HG03520 (cell line): ENCODE measurements at regions not wholly inside any gene's neighbourhood (a gene's known extent, or its start where the extent isn't known, plus 50 kb on each side); places are given as distances from the start of the nearest gene placed in this dataset.

Experiments
- ATAC-seq: cut with Tn5 transposase; IDR thresholded peaks from one replicate; pipeline ENCODE4 v1.9.1; 2021; ENCODE audit warnings: mild to moderate bottlenecking, moderate library complexity; ENCODE audit not compliant: unreplicated experiment

DNA sequence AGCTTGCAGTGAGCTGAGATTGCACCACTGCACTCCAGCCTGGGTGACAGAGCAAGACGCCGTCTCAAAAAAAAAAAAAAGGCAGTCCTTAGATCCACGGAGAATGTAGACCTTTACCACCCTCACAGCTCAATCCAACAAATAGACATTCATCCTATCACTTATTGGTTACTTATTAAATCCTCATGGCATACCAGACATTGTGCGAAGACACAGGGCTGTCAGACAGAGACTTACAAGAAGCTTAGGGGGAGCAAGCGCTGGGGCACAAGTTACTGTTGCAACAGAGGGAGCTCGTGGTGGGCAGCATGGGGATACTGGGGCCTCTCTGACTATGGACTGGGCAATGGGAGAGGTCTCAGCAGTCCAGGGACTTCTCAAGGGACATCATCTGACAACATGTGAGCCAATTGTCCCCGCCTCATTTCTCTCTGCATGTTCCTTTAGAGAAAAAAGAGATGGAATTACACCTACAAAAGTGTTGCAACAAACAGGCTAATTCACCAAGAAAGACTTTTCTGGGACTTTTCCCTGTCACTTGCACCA lies 82.8 kb upstream of the TNS3 start:
- no peak for ATAC-seq

DNA sequence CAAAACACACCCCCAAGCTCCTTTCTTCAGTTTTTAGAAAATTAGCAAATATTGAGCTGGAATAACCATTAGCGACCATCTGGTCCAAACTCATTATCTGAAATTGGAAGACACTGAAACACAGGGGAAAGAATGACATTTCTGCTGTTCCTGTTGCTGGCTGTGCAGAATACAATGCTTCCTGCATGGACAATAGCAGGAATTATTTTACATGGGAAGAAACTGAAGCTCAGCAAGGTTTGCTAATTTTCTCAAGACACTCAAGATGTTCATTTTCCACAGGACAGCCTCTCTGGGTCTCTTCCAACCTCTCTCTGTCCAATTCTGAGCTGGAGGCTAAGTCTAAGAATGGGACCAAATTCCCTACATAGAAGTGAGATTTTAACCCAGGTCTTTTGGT lies 81.9 kb upstream of the TNS3 start:
- ATAC-seq = no peak

DNA sequence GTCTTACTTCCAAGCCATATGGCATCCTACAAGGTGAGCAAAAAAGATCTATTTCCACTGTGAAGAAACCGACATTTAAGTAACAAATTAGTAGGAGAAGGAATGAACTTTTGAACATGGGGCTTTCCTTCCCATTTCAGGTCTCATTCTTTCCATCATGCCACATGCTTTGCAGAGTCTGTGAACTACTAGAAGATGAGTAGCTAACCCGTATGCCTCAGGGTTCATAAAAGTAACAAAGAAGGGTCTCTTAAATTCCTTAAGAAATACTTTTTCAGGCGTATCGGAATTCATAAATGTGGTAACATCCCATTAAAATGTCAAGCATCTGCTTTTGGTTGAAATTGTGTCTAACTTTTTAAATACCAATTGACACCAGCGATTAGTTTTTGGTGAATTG lies 81.3 kb upstream of the TNS3 start:
- no peak for ATAC-seq

DNA sequence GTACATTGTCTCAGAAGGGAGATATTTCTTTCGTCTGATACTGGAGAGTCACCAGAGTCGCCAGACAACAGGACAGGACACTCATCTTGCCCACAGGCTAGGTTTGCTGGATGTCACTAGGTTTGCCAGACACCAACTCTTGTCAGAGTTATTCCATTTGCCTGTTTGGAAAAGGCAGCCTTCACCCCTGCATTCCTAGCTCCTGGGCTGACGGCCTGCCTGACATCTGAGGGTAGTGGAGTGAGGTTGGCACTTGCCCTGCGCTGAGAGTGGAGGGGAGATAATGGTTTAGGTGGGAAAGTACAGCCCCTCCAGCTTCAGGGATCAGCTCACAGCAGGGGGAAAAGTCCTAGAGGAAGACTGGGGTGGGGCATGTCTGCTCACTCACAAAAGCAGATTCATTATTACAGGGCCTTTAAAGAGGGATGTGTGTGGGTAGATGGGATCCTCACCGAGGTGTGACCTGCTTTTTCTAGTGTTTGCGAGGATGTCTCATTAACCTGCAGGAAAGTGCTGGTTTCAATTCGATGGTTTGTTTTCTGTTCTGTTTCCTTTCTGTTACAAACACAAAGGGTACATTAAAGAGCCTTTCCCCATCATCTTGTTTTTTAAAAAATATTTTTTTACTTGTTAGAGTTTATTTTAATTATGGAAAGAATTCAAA lies 79.3 kb upstream of the TNS3 start:
- ATAC-seq = peak; percentile 75

DNA sequence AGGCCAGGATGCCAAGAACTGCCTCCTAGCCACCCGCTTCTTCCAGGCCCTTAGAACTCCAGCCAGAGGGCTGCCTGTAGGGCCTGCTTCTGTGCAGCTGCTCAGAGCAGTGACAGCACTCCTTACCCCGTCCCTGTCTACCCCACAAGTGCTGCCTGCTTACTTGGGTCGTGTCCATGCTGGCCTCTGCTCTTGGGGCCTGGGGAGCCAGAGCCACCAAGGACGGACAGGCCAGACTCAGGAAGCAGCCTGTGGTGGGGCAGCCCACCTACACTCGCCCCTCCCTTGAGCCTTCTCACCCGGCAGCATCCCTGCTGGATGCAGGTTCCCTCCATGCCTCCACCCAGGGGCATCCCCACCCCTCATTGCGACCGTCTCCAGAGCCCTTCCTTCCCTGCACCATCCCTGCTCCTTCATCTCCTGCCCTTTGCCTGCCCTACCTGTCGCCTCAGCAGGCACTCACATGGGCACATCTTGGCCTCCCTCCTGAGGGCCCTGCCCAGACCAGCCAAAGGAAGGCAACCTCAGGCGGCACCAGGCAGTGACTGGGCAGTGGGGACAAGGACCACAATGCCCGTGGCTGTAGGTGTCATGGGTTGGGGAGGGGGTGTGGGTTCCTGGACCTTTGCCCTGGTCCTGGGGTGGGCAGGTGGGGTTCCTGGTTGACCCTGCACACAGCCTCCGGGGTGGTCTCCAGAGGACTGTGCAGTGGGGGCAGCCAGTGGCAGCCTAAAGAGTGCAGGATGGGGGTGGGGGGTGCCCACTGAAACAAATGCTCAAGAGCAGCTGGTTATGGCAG lies 78.0 kb upstream of the TNS3 start:
- ATAC-seq = no peak

DNA sequence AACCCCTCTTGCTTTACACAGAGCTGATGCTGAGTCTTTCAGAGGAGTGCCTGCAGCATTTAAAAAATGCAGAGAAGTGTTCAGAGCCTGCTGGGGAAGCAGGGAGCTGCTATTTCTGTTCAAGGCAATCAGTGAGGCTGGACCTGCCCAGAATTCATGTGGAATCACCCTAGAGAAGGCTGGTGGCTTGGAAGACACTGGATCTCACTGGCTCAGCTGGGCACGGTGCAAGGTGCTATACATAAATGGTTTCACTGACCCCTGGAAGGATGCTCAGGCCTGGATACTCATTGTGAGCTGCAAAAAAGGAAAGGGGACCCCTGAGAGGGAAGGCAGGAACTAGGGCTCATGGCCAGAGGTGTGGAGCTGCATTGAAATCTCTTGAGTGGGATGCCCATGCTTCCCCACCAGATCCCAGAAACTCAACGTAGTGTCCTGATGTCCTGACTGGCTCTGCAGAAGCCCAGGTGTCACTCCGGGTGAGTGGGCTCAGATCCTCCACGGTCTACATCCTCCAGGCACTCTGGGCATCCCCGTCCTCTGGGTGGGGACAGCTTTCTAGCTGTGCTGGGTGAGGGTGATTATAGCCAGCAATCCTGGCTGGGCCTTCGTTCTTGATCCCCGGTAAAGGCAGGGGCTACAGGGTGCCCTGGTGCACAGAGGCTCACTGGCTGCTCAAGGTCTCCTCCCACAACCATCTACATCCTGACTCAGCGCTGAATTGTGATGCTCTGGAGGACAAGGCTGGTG lies 77.2 kb upstream of the TNS3 start:
- ATAC-seq = no peak

DNA sequence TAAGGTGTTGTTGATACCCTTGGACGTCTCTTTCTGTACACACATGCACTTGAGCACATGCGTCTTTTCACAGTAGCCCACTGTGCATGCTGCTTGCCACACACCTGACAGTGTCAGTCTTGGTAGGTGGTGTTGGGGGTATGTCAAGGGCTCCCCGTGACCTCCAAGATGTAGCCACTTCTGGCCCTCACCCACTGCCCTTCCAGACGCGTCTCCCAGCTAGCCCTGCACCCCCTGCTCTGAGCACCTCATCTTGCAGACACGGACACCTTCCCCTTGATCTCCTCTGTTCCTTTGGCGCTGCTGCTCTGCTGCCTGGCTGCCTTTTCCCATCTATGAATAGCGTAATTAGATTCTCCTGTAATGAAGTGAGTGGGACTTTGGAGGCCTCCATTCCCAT lies 75.2 kb upstream of the TNS3 start:
- ATAC-seq = no peak

DNA sequence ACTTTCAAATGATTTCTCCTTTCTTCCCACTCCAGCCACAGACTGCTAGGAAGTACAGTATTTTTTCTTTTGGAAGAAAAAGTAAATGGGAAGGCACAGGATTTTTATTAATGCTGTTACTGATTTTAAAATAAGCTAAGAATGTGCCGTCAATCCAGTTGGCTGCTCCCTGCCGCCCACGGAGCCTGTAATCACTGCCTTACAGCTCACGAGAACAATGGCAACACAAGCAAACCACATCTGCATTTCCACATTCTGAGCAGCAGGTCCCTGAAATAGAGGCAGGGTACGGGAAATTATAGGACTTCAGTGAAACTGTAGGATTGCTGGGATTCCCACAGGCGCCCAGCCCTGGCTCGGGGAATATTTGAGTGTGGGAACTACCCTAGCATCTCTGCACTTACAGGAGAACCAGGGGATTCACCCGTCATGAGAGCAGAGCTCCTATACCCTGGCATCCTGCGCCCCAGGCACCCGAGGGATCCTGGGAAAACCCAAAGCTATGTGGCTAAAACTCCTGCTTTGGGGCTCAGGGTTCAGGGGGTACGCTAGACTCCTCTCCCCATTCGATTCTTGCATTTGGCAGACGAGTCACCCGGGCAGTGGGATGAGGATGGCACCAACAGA lies 72.9 kb upstream of the TNS3 start:
- no peak for ATAC-seq

DNA sequence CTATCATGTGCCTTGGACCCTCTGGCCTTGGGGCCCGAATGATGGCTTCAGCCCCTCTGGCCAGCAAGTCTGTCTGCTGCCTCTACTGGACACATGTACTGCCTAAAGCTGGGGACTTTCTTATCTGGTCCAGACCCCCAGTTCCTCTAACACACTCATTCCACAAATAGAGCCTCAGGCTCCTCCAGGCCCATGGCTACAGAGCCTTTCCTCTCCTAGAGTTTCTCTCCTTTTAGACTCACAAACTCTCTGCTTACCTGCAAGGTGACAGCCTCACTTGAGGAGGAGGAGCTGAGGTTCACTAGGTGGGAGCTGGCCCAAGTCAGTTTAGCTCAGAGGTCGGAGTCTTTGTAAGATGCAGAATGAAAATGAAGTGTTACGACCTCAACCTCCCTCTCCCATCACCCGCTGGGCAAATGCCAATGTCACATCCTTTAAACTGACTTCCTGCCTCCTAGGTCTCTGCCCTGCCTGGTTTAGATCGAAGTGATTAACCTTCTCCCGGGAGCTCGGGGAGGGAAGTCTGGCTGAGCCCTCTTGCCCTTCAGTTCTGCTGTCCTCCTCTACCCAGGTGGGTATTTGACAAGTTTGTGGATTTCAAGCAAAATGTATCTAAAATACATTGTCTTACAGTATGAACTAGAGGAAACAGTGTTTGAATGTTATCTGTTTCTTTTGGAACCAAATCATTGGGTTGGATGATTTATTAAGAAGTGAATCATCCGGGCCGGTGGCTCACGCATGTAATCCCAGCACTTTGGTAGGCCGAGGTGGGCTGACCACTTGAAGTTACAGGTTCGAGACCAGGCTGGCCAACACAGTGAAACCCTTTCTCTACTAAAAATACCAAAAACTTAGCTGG lies 71.9 kb upstream of the TNS3 start:
- ATAC-seq = no peak

DNA sequence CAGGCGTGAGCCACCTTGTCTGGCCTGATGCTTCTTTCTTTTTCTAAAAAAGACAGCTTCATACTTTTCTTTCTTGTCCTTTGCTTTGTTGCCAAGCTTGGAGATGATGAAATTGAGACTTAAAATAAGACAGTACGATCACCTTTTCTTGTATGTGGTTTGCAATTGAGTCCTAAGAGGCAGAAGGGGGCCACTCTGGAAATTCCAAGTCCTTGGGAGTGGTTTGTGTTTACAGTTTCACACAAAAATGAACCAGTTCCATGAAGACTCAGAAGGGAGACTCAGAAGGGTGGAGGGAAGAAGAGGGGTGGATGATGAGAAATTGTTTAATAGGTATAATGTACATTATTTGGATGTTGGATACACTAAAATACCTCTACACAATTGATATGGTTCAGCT lies 70.7 kb upstream of the TNS3 start:
- ATAC-seq = no peak

DNA sequence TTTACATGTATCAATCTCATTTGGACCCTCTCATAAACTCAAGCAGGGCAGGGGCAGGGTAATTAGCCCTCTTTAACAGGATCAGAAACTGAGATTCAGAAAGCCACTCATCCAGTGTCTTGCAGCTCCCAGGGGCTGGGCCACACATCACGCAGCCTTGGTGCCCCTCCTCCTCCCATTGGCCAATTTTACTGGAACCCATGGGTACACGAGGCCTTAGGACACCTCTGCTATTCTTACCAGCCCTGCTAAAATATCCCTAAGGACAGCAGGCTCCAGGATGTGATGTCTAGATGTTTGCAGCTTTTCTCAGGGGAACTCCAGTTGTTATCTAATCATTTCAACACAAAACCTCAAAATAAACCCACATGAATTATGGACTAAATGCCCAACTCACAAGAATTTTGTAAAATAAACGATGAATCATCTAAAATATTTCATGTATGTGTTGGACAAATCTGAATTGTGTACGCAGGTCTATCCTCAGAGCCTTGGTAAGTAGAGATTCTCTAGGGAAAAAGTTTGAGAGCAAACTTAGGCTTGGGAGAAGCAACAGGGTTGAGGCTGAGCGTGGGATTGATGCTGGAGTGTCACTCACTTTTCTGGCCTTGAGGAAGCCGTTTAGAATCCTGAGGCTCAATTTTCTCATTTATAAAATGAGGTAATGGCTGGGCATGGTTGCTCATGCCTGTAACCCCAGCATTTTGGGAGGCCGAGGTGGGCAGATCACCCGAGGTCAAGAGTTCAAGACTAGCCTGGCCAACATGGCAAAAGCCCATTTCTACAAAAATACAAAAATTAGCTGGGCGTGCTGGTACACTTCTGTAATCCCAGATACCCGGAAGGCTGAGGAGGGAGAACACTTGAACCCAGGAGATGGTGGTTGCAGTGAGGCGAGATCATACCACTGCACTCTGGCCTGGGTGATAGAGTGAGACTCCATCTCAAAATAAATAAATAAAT lies 69.7 kb upstream of the TNS3 start:
- no peak for ATAC-seq

DNA sequence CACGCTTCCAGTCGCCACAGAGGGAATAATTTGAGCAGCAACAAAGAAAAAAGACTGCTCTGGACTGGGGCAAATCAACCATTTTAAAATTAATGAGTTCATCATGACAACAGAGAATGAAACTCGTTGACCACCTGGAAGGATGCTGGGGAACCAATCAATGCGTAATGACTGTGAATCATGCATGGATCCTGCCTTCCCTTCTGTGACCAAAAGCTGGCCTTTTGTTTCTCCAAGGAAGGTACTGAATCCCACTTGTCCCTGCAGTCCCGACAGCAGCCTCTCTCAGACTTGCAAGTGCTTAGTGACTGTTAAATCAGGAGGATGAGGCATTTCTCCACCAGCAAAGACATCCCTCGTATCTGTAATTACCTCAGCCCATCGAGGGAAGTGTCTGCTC lies 68.0 kb upstream of the TNS3 start:
- ATAC-seq = no peak

DNA sequence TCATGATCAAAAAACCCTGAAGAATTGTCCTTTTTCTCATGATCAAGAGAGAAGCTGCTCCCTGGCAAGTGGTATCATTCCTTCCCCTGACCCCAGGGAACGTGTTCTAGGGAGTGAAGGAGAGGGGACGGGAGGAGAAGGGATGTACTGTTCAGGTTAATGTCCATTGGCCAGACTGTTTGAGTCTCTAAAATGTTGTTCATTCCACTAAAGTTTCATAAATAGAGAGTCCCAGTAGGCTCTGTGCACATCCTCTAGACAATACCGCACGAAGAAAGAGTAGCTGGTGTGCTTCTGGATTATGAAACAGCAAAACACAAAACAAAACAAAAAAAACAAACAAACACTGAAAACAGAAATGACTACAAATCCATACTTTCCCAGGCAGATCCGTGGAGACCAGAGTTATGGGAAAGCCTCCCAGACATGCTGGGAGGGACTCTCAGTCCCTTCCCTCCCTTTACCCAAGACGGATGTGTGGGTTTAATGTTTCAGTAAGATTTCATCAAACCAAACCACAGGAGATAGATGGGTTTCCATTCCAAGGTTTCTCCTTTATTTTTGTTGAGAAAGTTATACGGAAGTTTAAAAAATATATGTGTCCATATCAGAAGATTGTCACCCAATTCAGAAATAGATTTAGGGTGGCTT lies 66.5 kb upstream of the TNS3 start:
- no peak for ATAC-seq

DNA sequence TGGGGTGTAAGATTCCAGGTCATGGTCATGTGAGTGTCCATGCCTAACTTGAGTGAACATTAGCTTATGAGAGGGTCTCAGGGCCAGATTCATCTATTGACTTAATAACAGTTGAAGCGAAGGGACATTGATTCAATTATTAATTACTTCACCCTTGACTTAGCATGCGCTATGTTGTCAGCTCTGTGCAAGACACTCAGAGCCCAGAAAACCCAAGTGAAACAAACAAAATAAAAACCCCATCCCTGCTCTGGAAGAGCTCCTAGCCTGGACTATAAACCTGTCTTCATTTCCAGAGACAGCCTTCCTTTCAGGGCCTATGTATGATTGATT lies 66.0 kb upstream of the TNS3 start:
- ATAC-seq = no peak

DNA sequence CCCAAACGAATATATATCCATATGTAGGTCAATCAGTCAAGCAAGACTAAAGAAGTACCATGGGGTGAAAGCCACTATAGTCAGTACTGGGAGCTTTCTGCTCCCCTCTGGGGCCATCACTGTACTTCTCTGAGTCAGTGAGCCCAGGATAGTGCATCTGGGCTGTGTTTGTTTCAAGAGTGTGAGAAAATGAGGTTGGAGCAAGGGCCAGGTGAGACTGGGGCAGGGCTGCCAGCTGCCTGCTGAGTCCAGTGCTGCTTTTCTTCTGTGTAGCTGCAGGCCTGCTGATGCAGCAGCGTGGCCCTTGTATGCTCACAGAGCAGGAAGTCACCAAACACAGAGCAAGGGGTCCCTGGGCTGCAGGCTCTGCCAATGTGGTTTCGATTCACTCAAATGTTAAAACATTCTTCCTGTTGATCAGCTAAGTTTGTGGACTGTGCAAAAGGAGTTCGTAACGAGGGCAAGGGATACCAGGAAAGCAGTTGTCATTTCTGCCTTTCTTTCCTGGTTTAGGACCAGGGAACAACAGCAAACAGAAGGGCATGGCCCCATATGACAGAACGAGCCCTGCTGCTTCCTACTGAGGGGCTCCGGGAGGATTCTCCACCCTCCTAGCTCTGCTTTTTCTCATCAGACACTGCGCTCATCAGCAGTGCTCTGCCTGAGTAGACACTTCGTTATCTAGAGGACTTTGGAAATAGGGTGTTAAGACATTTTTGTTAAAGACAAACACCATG lies 65.4 kb upstream of the TNS3 start:
- ATAC-seq = peak; percentile 68

DNA sequence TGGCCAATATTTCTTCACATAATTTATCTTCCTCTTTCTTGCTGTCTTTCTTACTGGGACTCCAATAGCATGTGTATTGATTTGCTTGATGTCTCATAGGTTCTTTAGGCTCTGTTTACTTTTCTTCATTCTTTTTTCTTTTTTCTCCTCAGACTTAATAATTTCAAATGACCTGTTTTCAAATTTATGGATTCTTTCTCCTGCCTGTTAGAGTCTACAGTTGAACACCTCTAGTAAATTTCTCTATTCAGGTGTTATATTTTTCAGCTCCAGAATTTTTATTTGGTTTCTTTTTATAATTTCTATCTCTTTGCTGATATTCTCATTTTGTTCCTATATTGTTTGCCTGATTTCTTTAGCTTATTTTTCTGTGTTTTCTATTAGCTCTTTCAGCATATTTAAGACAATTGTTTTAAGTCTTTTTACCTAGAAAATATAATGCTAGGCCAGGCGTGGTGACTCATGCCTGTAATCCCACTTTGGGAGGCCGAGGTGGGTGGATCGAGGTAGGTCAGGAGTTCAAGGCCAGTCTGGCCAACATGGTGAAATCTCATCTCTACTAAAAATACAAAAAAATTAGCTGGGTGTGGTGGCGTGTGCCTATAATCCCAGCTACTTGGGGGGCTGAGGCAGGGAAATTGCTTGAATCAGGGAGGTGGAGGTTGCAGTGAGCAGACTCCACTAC lies 61.9 kb upstream of the TNS3 start:
- no peak for ATAC-seq

DNA sequence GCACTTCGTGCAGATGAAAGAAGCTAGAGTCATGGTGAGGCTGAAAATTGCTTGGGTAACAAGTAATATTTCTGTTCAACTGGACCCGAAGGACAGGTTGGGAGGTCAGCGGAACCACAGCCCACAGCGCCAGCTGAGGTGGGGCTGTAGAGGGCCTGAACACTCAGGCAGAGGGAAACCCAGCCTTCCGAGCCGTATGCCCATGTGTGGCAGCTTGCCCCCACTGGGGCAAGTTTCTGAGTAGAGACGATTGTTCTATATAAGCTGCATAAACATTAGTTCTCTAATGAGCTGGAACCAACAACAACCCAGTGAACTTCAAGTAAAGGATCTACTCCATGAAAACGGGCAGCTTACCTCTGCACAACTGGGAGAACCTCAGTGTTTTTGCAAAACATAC lies 58.4 kb upstream of the TNS3 start:
- no peak for ATAC-seq
